CD8-positive, alpha-beta memory T cell (primary cell): ENCODE measurements at regions not wholly inside any gene's neighbourhood (a gene's known extent, or its start where the extent isn't known, plus 50 kb on each side); places are given as distances from the start of the nearest gene placed in this dataset.

Experiments used
- CTCF ChIA-PET: fragments of 350-600 bp; sonication (Branson Sonifier 250); formaldehyde crosslinking; loops from one replicate; lab custom pipeline; 2021; ENCODE audit warnings: antibody characterized with exemption; lab: Charles Lee
- POLR2A ChIA-PET: fragments of 350-600 bp; sonication (Branson Sonifier 250); formaldehyde crosslinking; loops from one replicate; lab custom pipeline; 2021; ENCODE audit warnings: antibody characterized with exemption; lab: Charles Lee
- DNase-seq, 5 donors: peaks; one replicate each; pipeline versions ENCODE4 v3.0.0 to v3.0.0-alpha.2; 2020 to 2022; ENCODE audit warnings: mixed read lengths in 1 of 5
- H3K27ac ChIP-seq: one replicate; pipeline ENCODE4 v1.7.0; 2013; ENCODE audit warnings: low read depth, mild to moderate bottlenecking, low read length, moderate library complexity
- H3K27me3 ChIP-seq: 2 replicates; pipeline ENCODE4 v1.7.0; 2013; ENCODE audit warnings: low read length, mild to moderate bottlenecking; ENCODE audit not compliant: insufficient read depth, poor library complexity, severe bottlenecking
- H3K36me3 ChIP-seq: 2 replicates; pipeline ENCODE4 v1.7.0; 2013; ENCODE audit warnings: mild to moderate bottlenecking, low read length, moderate library complexity; ENCODE audit not compliant: insufficient read depth
- H3K4me1 ChIP-seq: 2 replicates; pipeline ENCODE4 v1.7.0; 2013; ENCODE audit warnings: mild to moderate bottlenecking, low read length, moderate library complexity; ENCODE audit not compliant: insufficient read depth
- H3K4me3 ChIP-seq: 2 replicates; pipeline ENCODE4 v1.7.0; 2013; ENCODE audit warnings: mild to moderate bottlenecking, low read length
- H3K9me3 ChIP-seq: 2 replicates; pipeline ENCODE4 v1.7.0; 2013; ENCODE audit warnings: mild to moderate bottlenecking, low read length
- H3K27ac Mint-ChIP-seq, 8 donors: one replicate each; pipeline ENCODE4 v1.8.0; 2020 to 2021; ENCODE audit warnings: mixed read lengths in 8 of 8, mild to moderate bottlenecking in 6 of 8, inconsistent platforms in 3 of 8, moderate library complexity in 3 of 8
- H3K27me3 Mint-ChIP-seq, 2 donors: one replicate each; pipeline ENCODE4 v1.8.0; 2020 to 2021; ENCODE audit warnings: mixed read lengths in 2 of 2, mild to moderate bottlenecking in 1 of 2, moderate library complexity in 1 of 2
- H3K36me3 Mint-ChIP-seq, 3 donors: one replicate each; pipeline ENCODE4 v1.8.0; 2020 to 2021; ENCODE audit warnings: mixed read lengths in 3 of 3, inconsistent platforms in 1 of 3, mild to moderate bottlenecking in 1 of 3
- H3K4me1 Mint-ChIP-seq, 3 donors: one replicate each; pipeline ENCODE4 v1.8.0; 2020 to 2021; ENCODE audit warnings: mixed read lengths in 3 of 3, inconsistent platforms in 1 of 3, mild to moderate bottlenecking in 1 of 3
- H3K4me3 Mint-ChIP-seq, 7 donors: one replicate each; pipeline ENCODE4 v1.8.0; 2020 to 2021; ENCODE audit warnings: mixed read lengths in 7 of 7, mild to moderate bottlenecking in 6 of 7, moderate library complexity in 4 of 7, inconsistent platforms in 2 of 7
- H3K9me3 Mint-ChIP-seq, 5 donors: one replicate each; pipeline ENCODE4 v1.8.0; 2020 to 2022; ENCODE audit warnings: mixed read lengths in 5 of 5, mild to moderate bottlenecking in 3 of 5, moderate library complexity in 2 of 5, inconsistent platforms in 1 of 5

GRCh38 chr13:104987621-104988020 is 1547.8 kb downstream of the EFNB2 start:
- no peaks in the 10 kb centered on the region for H3K27me3 Mint-ChIP-seq

GRCh38 chr13:104984296-104984818 is 1551.1 kb downstream of the EFNB2 start:
- DNase-seq = peak in 3 of 5 donors; percentile 19 to 43 (median 43)
- no peaks in the 10 kb centered on the region for H3K36me3 ChIP-seq
- H3K36me3 Mint-ChIP-seq = no peaks in the 10 kb centered on the region
- no peaks in the 10 kb centered on the region for H3K27me3 Mint-ChIP-seq
- peaks cover 15 to 18% (median 17%) of the 10 kb centered on the region in 3 donors for H3K4me1 Mint-ChIP-seq
- H3K27me3 ChIP-seq = no peaks in the 10 kb centered on the region
- peak overlapping the region in 6 of 7 donors; percentile 15 to 54 (median 34) for H3K4me3 Mint-ChIP-seq
- H3K4me3 ChIP-seq = no peak overlapping the region
- peaks cover 8% of the 10 kb centered on the region for H3K4me1 ChIP-seq
- no peak overlapping the region for H3K27ac ChIP-seq
- no peaks in the 10 kb centered on the region for H3K9me3 ChIP-seq
- ChIA-PET POLR2A (no interaction called here), CTCF (no interaction called here)
- peaks cover 0 to 1% (median 0%) of the 10 kb centered on the region in 5 donors for H3K9me3 Mint-ChIP-seq
- peak overlapping the region in 6 of 8 donors; percentile 7 to 93 (median 25) for H3K27ac Mint-ChIP-seq

More at GRCh38 chr13:104987621-104988020, 1547.8 kb downstream of the EFNB2 start:
- H3K9me3 ChIP-seq = no peaks in the 10 kb centered on the region
- CTCF ChIA-PET = no interaction called here
- POLR2A ChIA-PET = no interaction called here
- Mint-ChIP-seq H3K4me1 (peaks cover 15 to 18% (median 17%) of the 10 kb centered on the region in 3 donors), H3K4me3 (no peak overlapping the region), H3K36me3 (no peaks in the 10 kb centered on the region), H3K9me3 (peaks cover 0 to 4% (median 0%) of the 10 kb centered on the region in 5 donors), H3K27ac (no peak overlapping the region)
- H3K27me3 ChIP-seq = no peaks in the 10 kb centered on the region
- no peaks in the 10 kb centered on the region for H3K36me3 ChIP-seq
- H3K4me3 ChIP-seq = no peak overlapping the region
- no peak overlapping the region for H3K27ac ChIP-seq
- no peak for DNase-seq
- H3K4me1 ChIP-seq = peaks cover 8% of the 10 kb centered on the region

DNA sequence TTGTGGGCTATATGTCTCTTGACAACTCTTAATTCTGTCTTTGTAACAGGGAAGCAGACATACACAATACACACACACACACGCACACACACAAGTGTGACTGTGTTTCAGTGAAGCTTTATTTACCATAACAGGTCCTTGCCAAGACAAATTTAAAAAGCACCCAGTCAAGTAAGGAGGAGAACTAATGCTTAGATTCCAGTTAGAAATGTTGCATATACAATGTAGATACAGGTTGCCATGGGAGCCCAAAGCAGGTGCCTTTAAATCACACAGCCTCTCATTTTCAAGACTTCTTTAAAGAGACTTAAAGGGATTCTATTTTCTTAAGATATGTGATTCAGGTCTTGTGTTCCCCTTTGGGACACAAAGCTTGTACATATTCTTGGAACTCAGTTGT is 1551.9 kb downstream of the EFNB2 start:
- H3K27me3 Mint-ChIP-seq = no peaks in the 10 kb centered on the region
- Histone ChIP-seq H3K4me1 (peaks cover 8% of the 10 kb centered on the region), H3K27me3 (no peaks in the 10 kb centered on the region), H3K9me3 (no peaks in the 10 kb centered on the region), H3K27ac (no peak overlapping the region), H3K36me3 (no peaks in the 10 kb centered on the region), H3K4me3 (no peak overlapping the region)
- H3K4me3 Mint-ChIP-seq = no peak overlapping the region
- H3K9me3 Mint-ChIP-seq = peaks cover 0 to 3% (median 0%) of the 10 kb centered on the region in 5 donors
- POLR2A ChIA-PET = no interaction called here
- no peak overlapping the region for H3K27ac Mint-ChIP-seq
- peaks cover 15 to 18% (median 17%) of the 10 kb centered on the region in 3 donors for H3K4me1 Mint-ChIP-seq
- CTCF ChIA-PET = no interaction called here
- no peaks in the 10 kb centered on the region for H3K36me3 Mint-ChIP-seq
- DNase-seq = no peak

DNA sequence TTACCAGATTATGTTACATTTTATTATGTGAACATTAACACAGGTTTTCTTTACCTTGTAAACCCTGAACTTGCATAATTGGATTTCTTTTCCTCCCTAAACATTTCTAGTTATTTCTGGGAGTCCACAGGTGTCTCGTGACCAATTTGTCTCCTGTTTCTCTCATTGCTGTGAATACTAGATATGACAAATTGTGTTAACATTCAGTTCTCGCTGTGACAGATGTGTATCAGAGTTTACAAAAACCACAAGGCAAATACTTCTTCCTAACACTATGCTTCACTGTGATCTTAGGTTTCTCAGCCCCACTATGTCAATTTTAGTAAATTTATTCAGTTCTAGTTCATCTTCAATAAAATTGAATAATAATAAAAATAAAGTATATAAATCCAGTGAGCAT is 1554.9 kb downstream of the EFNB2 start:
- H3K9me3 ChIP-seq = no peaks in the 10 kb centered on the region
- no peak overlapping the region for H3K27ac ChIP-seq
- CTCF ChIA-PET = no interaction called here
- H3K4me3 ChIP-seq = no peak overlapping the region
- DNase-seq = no peak
- H3K4me3 Mint-ChIP-seq = no peak overlapping the region
- H3K36me3 Mint-ChIP-seq = no peaks in the 10 kb centered on the region
- no peaks in the 10 kb centered on the region for H3K27me3 Mint-ChIP-seq
- no peak overlapping the region for H3K27ac Mint-ChIP-seq
- peaks cover 17 to 18% (median 17%) of the 10 kb centered on the region in 3 donors for H3K4me1 Mint-ChIP-seq
- H3K27me3 ChIP-seq = no peaks in the 10 kb centered on the region
- POLR2A ChIA-PET = no interaction called here
- H3K36me3 ChIP-seq = no peaks in the 10 kb centered on the region
- peaks cover 0 to 3% (median 0%) of the 10 kb centered on the region in 5 donors for H3K9me3 Mint-ChIP-seq
- peaks cover 8% of the 10 kb centered on the region for H3K4me1 ChIP-seq

DNA sequence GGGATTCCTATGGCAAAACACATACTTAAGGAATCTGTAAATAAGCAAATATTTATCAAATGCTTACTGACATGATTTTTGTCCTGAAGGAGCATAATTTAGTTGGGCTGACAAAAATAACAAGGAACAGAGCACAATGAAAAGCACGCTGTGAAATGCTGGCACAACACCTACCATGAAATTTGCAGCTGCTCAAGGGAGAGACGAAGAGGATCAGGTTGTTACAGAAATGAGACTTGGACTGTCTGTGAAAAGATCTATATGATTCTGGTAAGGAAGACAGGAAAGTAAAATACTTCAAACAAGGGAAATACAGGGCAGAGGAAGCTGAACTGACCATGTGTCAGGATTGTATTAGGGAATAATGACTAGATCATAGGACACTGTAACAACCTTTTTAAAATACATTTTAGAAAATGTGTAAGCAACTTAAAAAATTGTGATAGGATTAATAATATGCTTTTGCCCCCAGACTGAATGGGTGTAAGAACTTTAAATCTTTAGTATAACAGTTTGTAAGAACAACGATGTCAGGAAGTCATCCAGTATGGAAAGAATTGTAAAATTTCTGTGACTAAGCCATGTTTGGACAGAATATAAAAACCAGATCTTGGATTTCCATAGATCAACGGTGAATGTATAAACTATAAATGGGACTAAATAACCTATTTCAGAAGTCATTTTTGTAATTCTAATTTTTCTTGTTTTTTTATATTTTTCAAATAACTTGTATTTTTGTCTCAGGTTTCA is 1556.0 kb downstream of the EFNB2 start:
- Histone ChIP-seq H3K36me3 (no peaks in the 10 kb centered on the region), H3K4me3 (no peak overlapping the region), H3K4me1 (no peaks in the 10 kb centered on the region), H3K27ac (no peak overlapping the region), H3K9me3 (no peaks in the 10 kb centered on the region), H3K27me3 (no peaks in the 10 kb centered on the region)
- DNase-seq = no peak
- H3K27me3 Mint-ChIP-seq = no peaks in the 10 kb centered on the region
- ChIA-PET POLR2A (no interaction called here), CTCF (no interaction called here)
- H3K36me3 Mint-ChIP-seq = no peaks in the 10 kb centered on the region
- peaks cover 0 to 3% (median 0%) of the 10 kb centered on the region in 5 donors for H3K9me3 Mint-ChIP-seq
- no peak overlapping the region for H3K4me3 Mint-ChIP-seq
- no peak overlapping the region for H3K27ac Mint-ChIP-seq
- H3K4me1 Mint-ChIP-seq = peaks cover 8 to 9% (median 9%) of the 10 kb centered on the region in 3 donors

- Mint-ChIP-seq H3K9me3 (peaks cover 0 to 3% (median 0%) of the 10 kb centered on the region in 5 donors), H3K27me3 (no peaks in the 10 kb centered on the region), H3K27ac (no peak overlapping the region), H3K4me1 (peaks cover 0 to 1% (median 0%) of the 10 kb centered on the region in 3 donors), H3K36me3 (no peaks in the 10 kb centered on the region), H3K4me3 (no peak overlapping the region)
- CTCF ChIA-PET = no interaction called here
- POLR2A ChIA-PET = no interaction called here
- no peaks in the 10 kb centered on the region for H3K36me3 ChIP-seq
- no peak overlapping the region for H3K4me3 ChIP-seq
- H3K4me1 ChIP-seq = no peaks in the 10 kb centered on the region
- no peak overlapping the region for H3K27ac ChIP-seq
- H3K9me3 ChIP-seq = no peaks in the 10 kb centered on the region
- H3K27me3 ChIP-seq = no peaks in the 10 kb centered on the region
- DNase-seq = no peak
Observed at GRCh38 chr13:104976986-104977385, 1558.5 kb downstream of the EFNB2 start.

DNA sequence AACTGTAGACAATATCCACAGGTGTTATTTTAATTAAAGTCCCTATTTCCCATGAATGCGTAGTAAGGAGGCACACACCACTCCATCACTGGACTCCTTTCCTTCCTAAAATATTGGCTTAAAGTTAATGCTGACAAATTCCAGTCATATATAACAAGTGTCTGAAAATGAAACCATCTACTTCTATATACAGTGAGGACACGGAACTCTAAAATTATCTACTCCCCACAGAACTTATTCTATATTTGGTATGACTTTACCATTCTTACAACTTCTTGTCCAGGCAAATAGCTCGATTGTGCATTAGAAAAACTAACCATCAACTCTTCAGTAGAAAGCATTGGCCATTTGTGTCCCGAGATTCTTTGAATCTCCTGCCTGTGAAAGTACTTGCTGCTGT is 1560.2 kb downstream of the EFNB2 start:
- Histone ChIP-seq H3K9me3 (no peaks in the 10 kb centered on the region), H3K4me3 (no peak overlapping the region), H3K27me3 (no peaks in the 10 kb centered on the region), H3K36me3 (no peaks in the 10 kb centered on the region), H3K4me1 (no peaks in the 10 kb centered on the region), H3K27ac (no peak overlapping the region)
- POLR2A ChIA-PET = no interaction called here
- Mint-ChIP-seq H3K9me3 (peaks cover 0 to 3% (median 0%) of the 10 kb centered on the region in 5 donors), H3K4me1 (peaks cover 0 to 1% (median 0%) of the 10 kb centered on the region in 3 donors), H3K27ac (no peak overlapping the region), H3K36me3 (no peaks in the 10 kb centered on the region), H3K4me3 (no peak overlapping the region), H3K27me3 (no peaks in the 10 kb centered on the region)
- no peak for DNase-seq
- CTCF ChIA-PET = no interaction called here

GRCh38 chr13:104968876-104969275 is 1566.6 kb downstream of the EFNB2 start:
- no peak overlapping the region for H3K4me3 Mint-ChIP-seq
- peaks cover 0 to 4% (median 2%) of the 10 kb centered on the region in 5 donors for H3K9me3 Mint-ChIP-seq
- no peak overlapping the region for H3K27ac ChIP-seq
- H3K36me3 ChIP-seq = no peaks in the 10 kb centered on the region
- H3K4me3 ChIP-seq = no peak overlapping the region
- H3K27me3 Mint-ChIP-seq = no peaks in the 10 kb centered on the region
- no peaks in the 10 kb centered on the region for H3K4me1 Mint-ChIP-seq
- no peak for DNase-seq
- CTCF ChIA-PET = no interaction called here
- no peaks in the 10 kb centered on the region for H3K27me3 ChIP-seq
- H3K4me1 ChIP-seq = no peaks in the 10 kb centered on the region
- POLR2A ChIA-PET = no interaction called here
- no peaks in the 10 kb centered on the region for H3K36me3 Mint-ChIP-seq
- H3K9me3 ChIP-seq = no peaks in the 10 kb centered on the region
- H3K27ac Mint-ChIP-seq = no peak overlapping the region
